H9 (cell line): ENCODE measurements at regions not wholly inside any gene's neighbourhood (a gene's known extent, or its start where the extent isn't known, plus 50 kb on each side); places are given as distances from the start of the nearest gene placed in this dataset.
A peak's percentile ranks its signal among the peaks of the same experiment; 100 is the strongest.

ENCODE experiments used
- DNase-seq: peaks from one replicate; pipeline ENCODE4 v3.0.0-alpha.2; 2017
- H2AFZ ChIP-seq: one replicate; pipeline ENCODE4 v1.6.1; 2013; ENCODE audit warnings: mild to moderate bottlenecking, low read length, control low read depth, moderate library complexity
- H2AK5ac ChIP-seq: 2 replicates; pipeline ENCODE4 v1.6.1; 2013; ENCODE audit warnings: low read length, control low read depth, mixed read lengths; ENCODE audit not compliant: insufficient read length
- H2BK120ac ChIP-seq: one replicate; pipeline ENCODE4 v1.6.1; 2013; ENCODE audit warnings: low read depth, mild to moderate bottlenecking, low read length, control low read depth, inconsistent platforms; ENCODE audit not compliant: poor library complexity, severe bottlenecking
- H2BK12ac ChIP-seq: 2 replicates; pipeline ENCODE4 v1.6.1; 2013; ENCODE audit warnings: low read length, control low read depth, mixed read lengths, low read depth; ENCODE audit not compliant: insufficient read length
- H2BK15ac ChIP-seq: 2 replicates; pipeline ENCODE4 v1.6.1; 2013; ENCODE audit warnings: low read depth, low read length, control low read depth
- H2BK20ac ChIP-seq: one replicate; pipeline ENCODE4 v1.6.1; 2013; ENCODE audit warnings: low read depth, mild to moderate bottlenecking, low read length, control low read depth, inconsistent platforms; ENCODE audit not compliant: poor library complexity, severe bottlenecking
- H2BK5ac ChIP-seq: 2 replicates; pipeline ENCODE4 v1.6.1; 2013; ENCODE audit warnings: low read length, control low read depth, mixed read lengths; ENCODE audit not compliant: insufficient read length
- H3K14ac ChIP-seq: 2 replicates; pipeline ENCODE4 v1.6.1; 2013; ENCODE audit warnings: low read length, control low read depth; ENCODE audit not compliant: insufficient read depth
- H3K18ac ChIP-seq: 2 replicates; pipeline ENCODE4 v1.6.1; 2013; ENCODE audit warnings: low read depth, mild to moderate bottlenecking, mixed read lengths, low read length, control low read depth; ENCODE audit not compliant: insufficient read length
- H3K23ac ChIP-seq: 2 replicates; pipeline ENCODE4 v1.6.1; 2013; ENCODE audit warnings: low read length, control low read depth, mixed read lengths, low read depth; ENCODE audit not compliant: insufficient read length
- H3K23me2 ChIP-seq: 2 replicates; pipeline ENCODE4 v1.6.1; 2013; ENCODE audit warnings: low read depth, mild to moderate bottlenecking, mixed read lengths, low read length, control low read depth; ENCODE audit not compliant: insufficient read length, poor library complexity, severe bottlenecking
- H3K27ac ChIP-seq: 2 replicates; pipeline ENCODE4 v1.5.1; 2013; ENCODE audit warnings: low read length, control low read depth, mixed read lengths, low read depth; ENCODE audit not compliant: insufficient read length
- H3K27me3 ChIP-seq: 2 replicates; pipeline ENCODE4 v1.6.1; 2013; ENCODE audit warnings: low read length, control low read depth, inconsistent platforms; ENCODE audit not compliant: insufficient read depth
- H3K4ac ChIP-seq: 2 replicates; pipeline ENCODE4 v1.6.1; 2013; ENCODE audit warnings: low read depth, mild to moderate bottlenecking, control low read depth, inconsistent platforms, low read length, moderate library complexity
- H3K4me1 ChIP-seq: 2 replicates; pipeline ENCODE4 v1.6.1; 2013; ENCODE audit warnings: low read length, control low read depth, inconsistent platforms; ENCODE audit not compliant: insufficient read depth
- H3K4me2 ChIP-seq: 2 replicates; pipeline ENCODE4 v1.6.1; 2013; ENCODE audit warnings: low read length, control low read depth, mixed read lengths; ENCODE audit not compliant: insufficient read length, insufficient read depth
- H3K56ac ChIP-seq: 2 replicates; pipeline ENCODE4 v1.6.1; 2013; ENCODE audit warnings: low read depth, mild to moderate bottlenecking, mixed read lengths, low read length, control low read depth; ENCODE audit not compliant: insufficient read length
- H3K79me1 ChIP-seq: 2 replicates; pipeline ENCODE4 v1.6.1; 2013; ENCODE audit warnings: low read depth, mild to moderate bottlenecking, moderate library complexity, low read length, control low read depth, inconsistent platforms; ENCODE audit not compliant: insufficient read depth, poor library complexity, severe bottlenecking
- H3K79me2 ChIP-seq: 2 replicates; pipeline ENCODE4 v1.6.1; 2013; ENCODE audit warnings: low read length, control low read depth, inconsistent platforms; ENCODE audit not compliant: insufficient read depth
- H3K9ac ChIP-seq: 2 replicates; pipeline ENCODE4 v1.6.1; 2013; ENCODE audit warnings: low read length, control low read depth, mixed read lengths; ENCODE audit not compliant: insufficient read length; ENCODE audit errors: extremely low read depth
- H3K9me3 ChIP-seq: one replicate; pipeline ENCODE4 v1.6.1; 2013; ENCODE audit warnings: low read depth, low read length, inconsistent platforms; ENCODE audit not compliant: control insufficient read depth
- H3T11ph ChIP-seq: one replicate; pipeline ENCODE4 v1.6.1; 2013; ENCODE audit warnings: mild to moderate bottlenecking, low read length, control low read depth, inconsistent platforms
- H4K20me1 ChIP-seq: one replicate; pipeline ENCODE4 v1.6.1; 2013; ENCODE audit not compliant: control insufficient read depth, insufficient read length, insufficient read depth
- H4K5ac ChIP-seq: 2 replicates; pipeline ENCODE4 v1.6.1; 2013; ENCODE audit warnings: low read depth, mild to moderate bottlenecking, mixed read lengths, low read length, control low read depth; ENCODE audit not compliant: insufficient read length
- H4K8ac ChIP-seq: replicated peaks from 2 replicates; pipeline ENCODE4 v1.6.1; 2013; ENCODE audit warnings: low read length, control low read depth, mixed read lengths, low read depth; ENCODE audit not compliant: insufficient read length
- H4K91ac ChIP-seq: 2 replicates; pipeline ENCODE4 v1.6.1; 2013; ENCODE audit warnings: low read depth, mild to moderate bottlenecking, moderate library complexity, mixed read lengths, low read length, control low read depth; ENCODE audit not compliant: insufficient read length
- H3K27ac Mint-ChIP-seq, 3 experiments: 2 replicates in 2 of 3; 3 replicates in 1 of 3; pipeline ENCODE4 v1.8.0; 2020 to 2021; ENCODE audit warnings: mixed read lengths in 3 of 3, mild to moderate bottlenecking in 1 of 3, moderate library complexity in 1 of 3
- H3K27me3 Mint-ChIP-seq: 2 replicates; pipeline ENCODE4 v1.8.0; 2021; ENCODE audit warnings: low read depth, mild to moderate bottlenecking, moderate library complexity, mixed read lengths
- H3K36me3 Mint-ChIP-seq, 3 experiments: 2 replicates in 2 of 3; 3 replicates in 1 of 3; pipeline ENCODE4 v1.8.0; 2020 to 2021; ENCODE audit warnings: low read depth in 3 of 3, mixed read lengths in 3 of 3; ENCODE audit not compliant: insufficient read depth in 1 of 3
- H3K4me1 Mint-ChIP-seq, 2 experiments: 2 replicates each; pipeline ENCODE4 v1.8.0; 2020; ENCODE audit warnings: mixed read lengths in 2 of 2
- H3K4me3 Mint-ChIP-seq, 2 experiments: 2 replicates in 1 of 2; 3 replicates in 1 of 2; pipeline ENCODE4 v1.8.0; 2020 to 2021; ENCODE audit warnings: mild to moderate bottlenecking in 2 of 2, mixed read lengths in 2 of 2, moderate library complexity in 1 of 2
- H3K9me3 Mint-ChIP-seq, 2 experiments: 2 replicates in 1 of 2; 3 replicates in 1 of 2; pipeline ENCODE4 v1.8.0; 2020; ENCODE audit warnings: mild to moderate bottlenecking in 2 of 2, mixed read lengths in 2 of 2, moderate library complexity in 1 of 2
- WGBS: extraction: QIAGEN DNeasy Blood & Tissue Kit; methylation state at CpG from one replicate; pipeline ENCODE4 v1.1.7; 2013; ENCODE audit warnings: missing lambda C conversion rate, low lambda C conversion rate, mixed read lengths; ENCODE audit not compliant: insufficient read length; ENCODE audit errors: extremely low coverage; 5-methylcytosine and 5-hydroxymethylcytosine counted together
- TF ChIP-seq, protein P1 (sequence below): fragments of 200-600 bp; sonication (generic); conservative IDR thresholded peaks from 3 replicates; pipeline ENCODE4 v1.8.0; 2021; ENCODE audit warnings: antibody characterized with exemption, mild to moderate bottlenecking

DNA sequence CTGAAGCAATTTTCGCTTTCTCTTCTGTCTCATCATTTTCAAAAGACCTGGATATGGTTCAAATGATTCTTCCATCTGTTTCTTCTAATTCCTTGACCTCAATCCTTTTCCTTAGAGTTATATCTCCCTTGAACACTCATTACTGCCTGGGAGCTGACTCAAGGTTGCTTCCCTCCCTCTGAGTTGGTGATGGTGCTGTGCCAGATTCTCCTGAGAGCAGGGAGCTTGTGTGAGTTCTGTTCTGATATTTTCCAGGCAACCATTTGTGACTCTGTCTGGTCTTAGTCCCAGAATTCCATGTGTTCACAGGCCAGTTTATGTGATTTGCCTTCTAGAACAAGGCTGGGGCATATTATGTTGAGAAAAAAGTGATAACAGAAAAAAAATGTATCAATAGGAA, 505.1 kb upstream of the SYT1 start:
- H2BK20ac ChIP-seq = no peak overlapping the region
- H2AFZ ChIP-seq = no peak overlapping the region
- peak overlapping the region in 1 of 3 experiments; percentile 50; a peak in 1 of 7 replicates for H3K27ac Mint-ChIP-seq
- H3K23ac ChIP-seq = no peak overlapping the region
- H3K4me1 ChIP-seq = no peaks in the 10 kb centered on the region; the same call in 1 of the 2 replicates
- no peak overlapping the region for H3T11ph ChIP-seq
- H3K4me1 Mint-ChIP-seq = peaks cover 2 to 3% of the 10 kb centered on the region in 2 experiments; a peak in 1 of 4 replicates
- no peaks in the 10 kb centered on the region for H3K27me3 Mint-ChIP-seq
- no peak overlapping the region for H3K9ac ChIP-seq
- H2BK5ac ChIP-seq = no peak overlapping the region
- no peak overlapping the region for H4K91ac ChIP-seq
- H3K79me1 ChIP-seq = no peaks in the 10 kb centered on the region
- no peak overlapping the region for H2BK120ac ChIP-seq
- no peak overlapping the region for H3K4me3 Mint-ChIP-seq
- no peaks in the 10 kb centered on the region for H4K20me1 ChIP-seq
- H3K36me3 Mint-ChIP-seq = no peaks in the 10 kb centered on the region
- no peaks in the 10 kb centered on the region for H3K9me3 ChIP-seq
- no peaks in the 10 kb centered on the region for H3K79me2 ChIP-seq
- peak overlapping the region; percentile 50 for H2AK5ac ChIP-seq
- H3K27me3 ChIP-seq = no peaks in the 10 kb centered on the region
- no peak overlapping the region for H3K4me2 ChIP-seq
- H3K14ac ChIP-seq = no peak overlapping the region
- no peak overlapping the region for H3K27ac ChIP-seq
- H4K5ac ChIP-seq = no peak overlapping the region
- H3K4ac ChIP-seq = no peak overlapping the region
- peaks cover 0 to 3% of the 10 kb centered on the region in 2 experiments; a peak in 1 of 5 replicates for H3K9me3 Mint-ChIP-seq
- no peak overlapping the region for H2BK15ac ChIP-seq
- no peak for DNase-seq
- no peak overlapping the region for H3K56ac ChIP-seq
- no peak overlapping the region for H3K18ac ChIP-seq
- no CpG with 5 or more reads among the region's 1 CpG for WGBS
- H3K23me2 ChIP-seq = no peaks in the 10 kb centered on the region
- H4K8ac ChIP-seq = no peak overlapping the region
- H2BK12ac ChIP-seq = no peak overlapping the region
- TF ChIP-seq, protein P1, sequence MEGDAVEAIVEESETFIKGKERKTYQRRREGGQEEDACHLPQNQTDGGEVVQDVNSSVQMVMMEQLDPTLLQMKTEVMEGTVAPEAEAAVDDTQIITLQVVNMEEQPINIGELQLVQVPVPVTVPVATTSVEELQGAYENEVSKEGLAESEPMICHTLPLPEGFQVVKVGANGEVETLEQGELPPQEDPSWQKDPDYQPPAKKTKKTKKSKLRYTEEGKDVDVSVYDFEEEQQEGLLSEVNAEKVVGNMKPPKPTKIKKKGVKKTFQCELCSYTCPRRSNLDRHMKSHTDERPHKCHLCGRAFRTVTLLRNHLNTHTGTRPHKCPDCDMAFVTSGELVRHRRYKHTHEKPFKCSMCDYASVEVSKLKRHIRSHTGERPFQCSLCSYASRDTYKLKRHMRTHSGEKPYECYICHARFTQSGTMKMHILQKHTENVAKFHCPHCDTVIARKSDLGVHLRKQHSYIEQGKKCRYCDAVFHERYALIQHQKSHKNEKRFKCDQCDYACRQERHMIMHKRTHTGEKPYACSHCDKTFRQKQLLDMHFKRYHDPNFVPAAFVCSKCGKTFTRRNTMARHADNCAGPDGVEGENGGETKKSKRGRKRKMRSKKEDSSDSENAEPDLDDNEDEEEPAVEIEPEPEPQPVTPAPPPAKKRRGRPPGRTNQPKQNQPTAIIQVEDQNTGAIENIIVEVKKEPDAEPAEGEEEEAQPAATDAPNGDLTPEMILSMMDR = no peak
